WTC11 (cell line): ENCODE measurements at regions not wholly inside any gene's neighbourhood (a gene's known extent, or its start where the extent isn't known, plus 50 kb on each side); places are given as distances from the start of the nearest gene placed in this dataset.

Source experiments
- CREM ChIP-seq: sonication (generic); formaldehyde crosslinking; IDR thresholded peaks from 2 replicates; pipeline ENCODE4 v1.8.1; 2022; ENCODE audit warnings: mild to moderate bottlenecking, missing genetic modification reagents, moderate library complexity
- ETV6 ChIP-seq: sonication (generic); formaldehyde crosslinking; IDR thresholded peaks from 2 replicates; pipeline ENCODE4 v1.8.1; 2022; ENCODE audit warnings: mild to moderate bottlenecking, missing genetic modification reagents
- HMGXB4 ChIP-seq: sonication (generic); formaldehyde crosslinking; IDR thresholded peaks from 2 replicates; pipeline ENCODE4 v1.8.1; 2023; ENCODE audit warnings: mild to moderate bottlenecking, moderate library complexity, missing genetic modification reagents
- MAX ChIP-seq: sonication (generic); formaldehyde crosslinking; IDR thresholded peaks from 2 replicates; pipeline ENCODE4 v1.8.0; 2022; ENCODE audit warnings: mild to moderate bottlenecking, missing genetic modification reagents
- MXD4 ChIP-seq: fragments of 250-450 bp; sonication (Bioruptor Pico); IDR thresholded peaks from 2 replicates; pipeline ENCODE4 v1.8.0; 2021; ENCODE audit warnings: mild to moderate bottlenecking, moderate library complexity, borderline replicate concordance
- SP1 ChIP-seq: sonication (generic); formaldehyde crosslinking; conservative IDR thresholded peaks from 2 replicates; pipeline ENCODE4 v1.8.1; 2022; ENCODE audit warnings: missing genetic modification reagents
- TP53 ChIP-seq: sonication (generic); formaldehyde crosslinking; IDR thresholded peaks from 2 replicates; pipeline ENCODE4 v1.8.1; 2023; ENCODE audit warnings: mild to moderate bottlenecking, missing genetic modification reagents
- TF ChIP-seq, protein P1 (sequence below): sonication (generic); formaldehyde crosslinking; IDR thresholded peaks from 2 replicates; pipeline ENCODE4 v1.8.1; 2023; ENCODE audit warnings: mild to moderate bottlenecking, missing genetic modification reagents
- TF ChIP-seq, protein P2 (sequence below): fragments of 200-600 bp; IDR thresholded peaks from 2 replicates; pipeline ENCODE4 v1.8.0; 2022; ENCODE audit warnings: antibody characterized with exemption
- TF ChIP-seq, protein P3 (sequence below): sonication (generic); formaldehyde crosslinking; IDR thresholded peaks from 2 replicates; pipeline ENCODE4 v1.8.1; 2022; ENCODE audit warnings: low read depth, missing genetic modification reagents, borderline replicate concordance
- TF ChIP-seq, protein P4 (sequence below): sonication (generic); formaldehyde crosslinking; IDR thresholded peaks from 2 replicates; pipeline ENCODE4 v1.8.1; 2023; ENCODE audit warnings: mild to moderate bottlenecking, missing genetic modification reagents, borderline replicate concordance
- TF ChIP-seq, protein P5 (sequence below): sonication (generic); formaldehyde crosslinking; IDR thresholded peaks from 2 replicates; pipeline ENCODE4 v1.8.1; 2023; ENCODE audit warnings: mild to moderate bottlenecking, missing genetic modification reagents, moderate library complexity

GRCh38 chr4:27338530-27338929 is 477.9 kb downstream of the STIM2 start:
- TF ChIP-seq CREM (CRISPR knock-in tag) (no peak), SP1 (no peak), MAX (CRISPR knock-in tag) (no peak), HMGXB4 (CRISPR knock-in tag) (no peak), ETV6 (no peak), MXD4 (no peak), TP53 (no peak)
- TF ChIP-seq, protein P1, sequence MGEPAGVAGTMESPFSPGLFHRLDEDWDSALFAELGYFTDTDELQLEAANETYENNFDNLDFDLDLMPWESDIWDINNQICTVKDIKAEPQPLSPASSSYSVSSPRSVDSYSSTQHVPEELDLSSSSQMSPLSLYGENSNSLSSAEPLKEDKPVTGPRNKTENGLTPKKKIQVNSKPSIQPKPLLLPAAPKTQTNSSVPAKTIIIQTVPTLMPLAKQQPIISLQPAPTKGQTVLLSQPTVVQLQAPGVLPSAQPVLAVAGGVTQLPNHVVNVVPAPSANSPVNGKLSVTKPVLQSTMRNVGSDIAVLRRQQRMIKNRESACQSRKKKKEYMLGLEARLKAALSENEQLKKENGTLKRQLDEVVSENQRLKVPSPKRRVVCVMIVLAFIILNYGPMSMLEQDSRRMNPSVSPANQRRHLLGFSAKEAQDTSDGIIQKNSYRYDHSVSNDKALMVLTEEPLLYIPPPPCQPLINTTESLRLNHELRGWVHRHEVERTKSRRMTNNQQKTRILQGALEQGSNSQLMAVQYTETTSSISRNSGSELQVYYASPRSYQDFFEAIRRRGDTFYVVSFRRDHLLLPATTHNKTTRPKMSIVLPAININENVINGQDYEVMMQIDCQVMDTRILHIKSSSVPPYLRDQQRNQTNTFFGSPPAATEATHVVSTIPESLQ (CRISPR knock-in tag), result no peak
- TF ChIP-seq, protein P2, sequence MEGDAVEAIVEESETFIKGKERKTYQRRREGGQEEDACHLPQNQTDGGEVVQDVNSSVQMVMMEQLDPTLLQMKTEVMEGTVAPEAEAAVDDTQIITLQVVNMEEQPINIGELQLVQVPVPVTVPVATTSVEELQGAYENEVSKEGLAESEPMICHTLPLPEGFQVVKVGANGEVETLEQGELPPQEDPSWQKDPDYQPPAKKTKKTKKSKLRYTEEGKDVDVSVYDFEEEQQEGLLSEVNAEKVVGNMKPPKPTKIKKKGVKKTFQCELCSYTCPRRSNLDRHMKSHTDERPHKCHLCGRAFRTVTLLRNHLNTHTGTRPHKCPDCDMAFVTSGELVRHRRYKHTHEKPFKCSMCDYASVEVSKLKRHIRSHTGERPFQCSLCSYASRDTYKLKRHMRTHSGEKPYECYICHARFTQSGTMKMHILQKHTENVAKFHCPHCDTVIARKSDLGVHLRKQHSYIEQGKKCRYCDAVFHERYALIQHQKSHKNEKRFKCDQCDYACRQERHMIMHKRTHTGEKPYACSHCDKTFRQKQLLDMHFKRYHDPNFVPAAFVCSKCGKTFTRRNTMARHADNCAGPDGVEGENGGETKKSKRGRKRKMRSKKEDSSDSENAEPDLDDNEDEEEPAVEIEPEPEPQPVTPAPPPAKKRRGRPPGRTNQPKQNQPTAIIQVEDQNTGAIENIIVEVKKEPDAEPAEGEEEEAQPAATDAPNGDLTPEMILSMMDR, result no peak
- TF ChIP-seq, protein P3, sequence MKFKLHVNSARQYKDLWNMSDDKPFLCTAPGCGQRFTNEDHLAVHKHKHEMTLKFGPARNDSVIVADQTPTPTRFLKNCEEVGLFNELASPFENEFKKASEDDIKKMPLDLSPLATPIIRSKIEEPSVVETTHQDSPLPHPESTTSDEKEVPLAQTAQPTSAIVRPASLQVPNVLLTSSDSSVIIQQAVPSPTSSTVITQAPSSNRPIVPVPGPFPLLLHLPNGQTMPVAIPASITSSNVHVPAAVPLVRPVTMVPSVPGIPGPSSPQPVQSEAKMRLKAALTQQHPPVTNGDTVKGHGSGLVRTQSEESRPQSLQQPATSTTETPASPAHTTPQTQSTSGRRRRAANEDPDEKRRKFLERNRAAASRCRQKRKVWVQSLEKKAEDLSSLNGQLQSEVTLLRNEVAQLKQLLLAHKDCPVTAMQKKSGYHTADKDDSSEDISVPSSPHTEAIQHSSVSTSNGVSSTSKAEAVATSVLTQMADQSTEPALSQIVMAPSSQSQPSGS, result no peak
- TF ChIP-seq, protein P4, sequence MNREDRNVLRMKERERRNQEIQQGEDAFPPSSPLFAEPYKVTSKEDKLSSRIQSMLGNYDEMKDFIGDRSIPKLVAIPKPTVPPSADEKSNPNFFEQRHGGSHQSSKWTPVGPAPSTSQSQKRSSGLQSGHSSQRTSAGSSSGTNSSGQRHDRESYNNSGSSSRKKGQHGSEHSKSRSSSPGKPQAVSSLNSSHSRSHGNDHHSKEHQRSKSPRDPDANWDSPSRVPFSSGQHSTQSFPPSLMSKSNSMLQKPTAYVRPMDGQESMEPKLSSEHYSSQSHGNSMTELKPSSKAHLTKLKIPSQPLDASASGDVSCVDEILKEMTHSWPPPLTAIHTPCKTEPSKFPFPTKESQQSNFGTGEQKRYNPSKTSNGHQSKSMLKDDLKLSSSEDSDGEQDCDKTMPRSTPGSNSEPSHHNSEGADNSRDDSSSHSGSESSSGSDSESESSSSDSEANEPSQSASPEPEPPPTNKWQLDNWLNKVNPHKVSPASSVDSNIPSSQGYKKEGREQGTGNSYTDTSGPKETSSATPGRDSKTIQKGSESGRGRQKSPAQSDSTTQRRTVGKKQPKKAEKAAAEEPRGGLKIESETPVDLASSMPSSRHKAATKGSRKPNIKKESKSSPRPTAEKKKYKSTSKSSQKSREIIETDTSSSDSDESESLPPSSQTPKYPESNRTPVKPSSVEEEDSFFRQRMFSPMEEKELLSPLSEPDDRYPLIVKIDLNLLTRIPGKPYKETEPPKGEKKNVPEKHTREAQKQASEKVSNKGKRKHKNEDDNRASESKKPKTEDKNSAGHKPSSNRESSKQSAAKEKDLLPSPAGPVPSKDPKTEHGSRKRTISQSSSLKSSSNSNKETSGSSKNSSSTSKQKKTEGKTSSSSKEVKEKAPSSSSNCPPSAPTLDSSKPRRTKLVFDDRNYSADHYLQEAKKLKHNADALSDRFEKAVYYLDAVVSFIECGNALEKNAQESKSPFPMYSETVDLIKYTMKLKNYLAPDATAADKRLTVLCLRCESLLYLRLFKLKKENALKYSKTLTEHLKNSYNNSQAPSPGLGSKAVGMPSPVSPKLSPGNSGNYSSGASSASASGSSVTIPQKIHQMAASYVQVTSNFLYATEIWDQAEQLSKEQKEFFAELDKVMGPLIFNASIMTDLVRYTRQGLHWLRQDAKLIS (CRISPR knock-in tag), result no peak
- TF ChIP-seq, protein P5, sequence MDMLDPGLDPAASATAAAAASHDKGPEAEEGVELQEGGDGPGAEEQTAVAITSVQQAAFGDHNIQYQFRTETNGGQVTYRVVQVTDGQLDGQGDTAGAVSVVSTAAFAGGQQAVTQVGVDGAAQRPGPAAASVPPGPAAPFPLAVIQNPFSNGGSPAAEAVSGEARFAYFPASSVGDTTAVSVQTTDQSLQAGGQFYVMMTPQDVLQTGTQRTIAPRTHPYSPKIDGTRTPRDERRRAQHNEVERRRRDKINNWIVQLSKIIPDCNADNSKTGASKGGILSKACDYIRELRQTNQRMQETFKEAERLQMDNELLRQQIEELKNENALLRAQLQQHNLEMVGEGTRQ (CRISPR knock-in tag), result no peak
